Activated naive CD4-positive, alpha-beta T cell treated with anti-CD3 and anti-CD28 coated beads, Interleukin-2, amount 50 U/mL, for 16 hours (primary cell): ENCODE measurements at regions not wholly inside any gene's neighbourhood (a gene's known extent, or its start where the extent isn't known, plus 50 kb on each side); places are given as distances from the start of the nearest gene placed in this dataset.

ENCODE experiments used
- DNase-seq: peaks from one replicate; pipeline ENCODE4 v3.0.0-alpha.2; 2020

DNA sequence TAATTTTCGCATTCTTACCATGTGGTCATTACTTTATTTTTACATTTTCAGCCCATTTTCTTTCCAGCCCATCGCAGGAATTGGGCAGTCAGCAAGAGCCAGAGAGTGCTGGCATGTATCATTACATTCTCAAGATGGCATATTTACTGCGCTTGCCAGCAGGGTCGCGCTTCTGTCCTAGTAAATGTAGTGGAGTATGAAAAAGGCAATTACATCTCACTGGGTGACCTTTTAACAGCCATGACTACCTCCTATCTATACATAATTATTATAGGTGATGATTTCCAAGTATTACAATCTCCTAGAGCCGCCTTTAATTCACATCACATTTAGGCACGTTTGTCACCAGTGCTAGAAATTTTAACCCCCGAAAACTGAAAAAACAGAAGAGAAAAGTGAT lies 433.7 kb upstream of the MGMT start:
- DNase-seq, result no peak

- DNase-seq, result no peak
These were observed 433.2 kb upstream of the MGMT start for GRCh38 chr10:129033790-129034272.

DNA sequence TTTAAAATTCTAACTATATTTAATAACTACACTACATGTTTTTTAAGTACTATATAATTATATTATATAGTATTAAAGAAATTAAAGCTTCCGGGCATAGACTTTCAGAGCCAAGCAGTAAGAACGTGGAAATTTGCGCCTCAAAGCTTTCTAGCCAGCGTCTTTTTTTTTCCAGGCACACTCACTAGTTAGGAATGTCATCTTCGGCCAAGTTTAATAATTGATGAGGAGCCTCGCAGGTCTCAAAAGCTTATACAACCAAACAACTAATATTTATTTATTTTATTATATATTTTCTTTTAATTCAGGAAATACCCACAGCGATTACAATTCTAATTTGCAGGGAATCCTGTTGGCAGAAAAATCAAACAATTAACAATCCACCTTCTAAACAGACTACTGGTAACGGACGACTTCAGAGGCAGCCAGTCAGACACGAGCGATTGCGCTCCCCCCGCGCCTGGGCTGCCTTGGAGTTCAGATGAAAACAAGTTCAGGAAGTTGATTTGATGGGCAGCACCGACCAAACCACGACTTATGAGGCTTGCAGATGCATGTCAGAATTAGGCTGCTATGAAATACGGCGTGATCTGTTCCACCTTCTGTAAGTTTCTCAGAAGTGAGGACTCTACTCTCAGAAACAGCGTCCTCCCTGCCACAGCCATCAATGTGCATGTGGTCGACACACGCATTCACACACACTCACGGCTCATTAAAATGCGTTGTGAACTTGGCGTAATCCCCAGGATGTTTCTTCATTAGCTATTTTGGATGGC lies 431.8 kb upstream of the MGMT start:
- DNase-seq, result peak; percentile 36

DNA sequence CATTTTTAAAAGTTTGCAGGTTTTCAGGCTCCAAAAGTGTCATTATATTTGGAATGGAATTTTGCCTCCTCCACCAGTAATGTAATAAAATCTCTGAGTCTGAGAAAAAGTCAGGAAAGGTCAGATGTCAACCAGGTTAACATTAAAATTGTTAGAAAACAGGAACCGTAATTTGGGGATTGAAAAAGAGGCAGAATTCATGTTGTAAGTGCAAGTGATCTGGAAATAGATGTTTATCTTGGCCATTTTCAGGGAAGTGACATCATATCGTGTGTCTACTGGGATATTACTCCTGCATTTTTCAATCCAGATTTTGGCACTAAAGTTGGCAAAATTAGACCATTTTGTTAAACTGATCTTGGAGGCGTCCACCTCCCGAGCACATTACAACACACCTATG lies 428.5 kb upstream of the MGMT start:
- no peak for DNase-seq

- DNase-seq, result no peak
These were observed 427.4 kb upstream of the MGMT start for GRCh38 chr10:129039406-129040370.

DNA sequence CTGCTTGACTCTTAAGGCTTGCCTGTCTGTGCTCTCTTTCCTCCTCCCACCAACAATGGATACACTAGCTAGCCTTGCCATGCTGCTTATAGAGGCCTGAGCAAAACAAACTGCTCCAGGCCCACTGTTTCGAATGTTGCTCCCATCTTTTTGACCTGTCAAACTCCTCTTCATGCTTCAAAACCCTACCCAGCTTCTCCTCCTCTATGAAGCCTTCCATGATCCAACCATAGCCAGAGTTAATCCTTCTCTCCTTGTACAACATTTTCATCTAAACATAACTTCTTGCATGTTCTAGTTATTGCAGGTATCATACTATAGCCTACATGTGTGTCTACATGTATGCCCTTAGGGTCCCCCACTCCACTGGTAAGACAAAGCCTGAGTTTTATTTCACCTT lies 426.7 kb upstream of the MGMT start:
- DNase-seq, result no peak

DNA sequence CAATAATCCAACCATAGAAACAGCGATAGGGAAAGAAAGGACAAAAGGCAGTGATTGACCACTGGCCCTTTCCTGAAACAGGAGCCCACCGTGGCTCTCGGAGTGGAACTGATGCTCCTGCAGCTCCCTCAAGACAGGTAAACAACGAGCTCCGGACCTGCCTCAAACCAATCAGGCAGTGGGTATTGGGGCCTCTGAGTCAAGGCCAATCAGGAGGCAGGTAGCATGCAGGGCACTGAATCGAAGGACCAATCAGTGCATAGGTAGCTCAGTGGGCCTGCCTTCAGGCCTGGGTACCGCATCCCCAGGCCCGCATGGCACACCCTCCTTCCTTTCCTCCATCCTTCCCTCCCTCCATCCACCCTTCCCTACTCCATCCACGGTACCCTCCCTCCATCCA lies 425.1 kb upstream of the MGMT start:
- DNase-seq, result no peak

GRCh38 chr10:129042776-129043595 lies 424.1 kb upstream of the MGMT start:
- no peak for DNase-seq

- DNase-seq, result no peak
These were observed 423.4 kb upstream of the MGMT start for GRCh38 chr10:129043691-129044090.

DNA sequence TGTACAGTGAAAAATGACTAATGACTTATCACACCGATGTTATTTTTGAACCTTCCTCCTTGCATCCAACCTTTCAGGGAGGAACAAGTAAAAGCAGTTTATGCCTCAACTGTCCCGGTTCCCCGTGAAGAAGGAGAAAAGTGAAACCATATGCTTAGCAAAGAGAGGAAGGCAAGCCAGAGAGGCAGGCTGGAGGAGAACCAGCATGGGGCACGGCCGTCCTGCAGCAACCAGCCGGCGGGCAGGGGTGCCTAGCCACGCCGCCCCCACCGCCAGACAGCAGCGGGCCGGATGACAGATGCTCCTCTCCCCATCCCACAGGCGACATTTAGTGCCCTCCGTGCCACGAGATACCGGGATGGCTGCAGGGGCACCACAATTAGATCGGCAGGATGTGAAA lies 421.4 kb upstream of the MGMT start:
- DNase-seq, result no peak

DNA sequence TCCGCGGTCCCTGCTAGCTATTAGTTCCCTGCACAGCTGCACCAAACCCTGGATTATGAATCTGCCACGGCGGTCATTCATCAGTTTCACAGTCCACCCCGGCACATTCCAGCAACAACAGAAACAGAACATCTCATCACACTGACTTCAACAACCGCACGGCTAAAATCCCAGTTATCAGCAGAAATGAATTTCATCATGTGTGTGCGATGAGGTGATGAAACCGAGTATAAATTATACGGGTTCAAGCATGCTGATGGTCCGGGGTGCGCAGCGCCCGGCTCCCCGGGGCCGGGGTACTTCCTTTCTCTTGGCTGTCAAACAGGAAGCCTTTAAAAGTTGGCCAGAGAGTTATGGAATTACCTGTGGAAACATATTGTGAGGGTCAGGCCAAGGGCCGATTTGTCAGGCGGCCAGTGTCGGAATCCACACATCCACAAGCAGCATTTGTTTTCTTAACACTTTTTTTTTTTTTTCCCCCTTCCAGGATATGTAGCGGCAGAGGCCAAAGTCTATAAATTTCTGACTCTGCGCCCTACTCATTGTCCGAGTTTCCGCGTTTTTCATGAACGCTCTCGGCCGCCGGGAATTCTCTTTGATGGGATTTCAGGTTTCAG lies 420.9 kb upstream of the MGMT start:
- DNase-seq, result no peak

- no peak for DNase-seq
These were observed 420.1 kb upstream of the MGMT start for GRCh38 chr10:129046962-129047361.

- DNase-seq, result no peak
These were observed 419.4 kb upstream of the MGMT start for GRCh38 chr10:129047600-129047999.

DNA sequence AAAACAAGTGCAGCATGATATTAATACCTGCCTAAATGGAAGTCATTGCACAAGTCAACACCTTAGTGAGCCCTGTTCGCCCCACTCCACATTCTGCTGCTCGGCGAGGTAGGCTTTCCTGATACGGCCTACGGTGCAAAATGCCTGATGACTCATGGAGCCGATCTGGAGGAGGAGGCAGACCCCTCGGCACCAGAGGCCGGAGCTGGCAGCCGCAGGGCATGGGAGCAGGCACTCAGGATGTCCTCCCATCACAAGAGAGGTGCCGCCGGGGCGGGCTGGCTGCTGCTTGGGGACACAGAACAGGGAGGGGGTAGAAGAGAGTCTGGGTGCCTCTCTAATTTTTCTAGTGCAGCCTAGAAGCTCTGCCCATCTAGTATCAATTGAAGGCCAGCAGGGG lies 418.5 kb upstream of the MGMT start:
- no peak for DNase-seq

- DNase-seq, result no peak
These were observed 417.5 kb upstream of the MGMT start for GRCh38 chr10:129049501-129049900.

- DNase-seq, result no peak
These were observed 411.8 kb upstream of the MGMT start for GRCh38 chr10:129055225-129055624.

DNA sequence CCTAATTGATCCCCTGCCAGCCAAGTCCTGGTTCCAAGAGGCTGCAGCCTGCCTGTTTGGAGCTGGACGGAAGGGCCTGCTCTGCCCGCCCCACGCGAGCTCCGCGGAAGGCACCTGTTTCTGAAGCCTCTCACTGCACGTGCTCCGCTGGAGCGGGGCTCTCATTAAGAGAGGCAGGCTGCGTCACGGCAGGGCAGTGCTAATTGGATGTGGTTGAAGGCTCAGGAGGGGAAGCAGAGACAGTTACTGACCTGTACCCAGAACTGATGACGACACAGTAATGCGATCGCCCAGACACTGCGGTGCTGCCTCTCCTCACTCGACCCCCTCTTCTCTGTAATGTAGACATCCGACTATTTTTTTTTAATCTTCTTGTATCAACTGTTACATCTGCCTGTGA lies 411.1 kb upstream of the MGMT start:
- no peak for DNase-seq

DNA sequence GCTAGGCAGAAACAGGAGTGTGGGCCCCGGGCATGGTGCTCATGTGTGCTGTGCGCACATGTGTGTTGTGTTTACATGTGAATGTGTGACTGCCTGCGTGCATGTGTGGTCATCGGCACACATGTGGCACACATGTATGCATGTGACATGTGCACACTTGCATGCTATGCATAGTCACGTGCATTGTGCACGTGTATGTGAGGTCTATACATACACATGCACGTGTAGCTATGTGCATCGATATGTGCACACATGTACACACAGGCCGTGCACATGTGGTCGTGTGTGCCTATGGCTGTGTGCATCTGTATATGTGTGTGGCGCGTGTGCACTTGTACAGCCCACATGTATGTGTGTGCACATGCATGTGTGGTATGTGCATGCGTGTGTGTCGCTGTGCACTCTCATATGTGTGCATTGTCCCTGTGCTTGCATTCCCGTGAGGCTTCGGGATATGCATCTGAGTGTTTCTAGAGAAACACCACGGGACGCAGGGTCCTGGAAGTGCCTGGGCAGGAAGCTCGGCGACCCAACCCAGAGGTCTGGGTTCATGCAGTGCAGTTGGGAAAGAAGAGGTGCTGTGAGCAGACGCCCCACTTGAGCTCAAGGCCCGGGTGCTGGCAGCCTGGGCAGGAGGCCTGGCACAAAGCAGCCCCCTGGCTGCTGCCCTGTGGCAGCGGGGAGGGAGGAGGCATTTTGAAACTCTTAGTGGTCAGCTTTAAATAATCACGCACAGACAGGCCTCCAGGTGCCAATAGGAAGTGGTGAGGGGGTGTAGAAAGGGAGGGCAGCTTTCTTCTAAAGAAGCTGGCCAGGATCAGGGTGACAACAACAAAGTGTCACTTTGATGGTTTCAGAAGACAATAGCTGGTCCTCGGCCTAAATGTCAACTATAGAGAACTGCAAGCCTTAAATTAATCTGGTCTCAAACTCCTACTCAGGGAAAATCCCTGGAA lies 410.0 kb upstream of the MGMT start:
- no peak for DNase-seq

DNA sequence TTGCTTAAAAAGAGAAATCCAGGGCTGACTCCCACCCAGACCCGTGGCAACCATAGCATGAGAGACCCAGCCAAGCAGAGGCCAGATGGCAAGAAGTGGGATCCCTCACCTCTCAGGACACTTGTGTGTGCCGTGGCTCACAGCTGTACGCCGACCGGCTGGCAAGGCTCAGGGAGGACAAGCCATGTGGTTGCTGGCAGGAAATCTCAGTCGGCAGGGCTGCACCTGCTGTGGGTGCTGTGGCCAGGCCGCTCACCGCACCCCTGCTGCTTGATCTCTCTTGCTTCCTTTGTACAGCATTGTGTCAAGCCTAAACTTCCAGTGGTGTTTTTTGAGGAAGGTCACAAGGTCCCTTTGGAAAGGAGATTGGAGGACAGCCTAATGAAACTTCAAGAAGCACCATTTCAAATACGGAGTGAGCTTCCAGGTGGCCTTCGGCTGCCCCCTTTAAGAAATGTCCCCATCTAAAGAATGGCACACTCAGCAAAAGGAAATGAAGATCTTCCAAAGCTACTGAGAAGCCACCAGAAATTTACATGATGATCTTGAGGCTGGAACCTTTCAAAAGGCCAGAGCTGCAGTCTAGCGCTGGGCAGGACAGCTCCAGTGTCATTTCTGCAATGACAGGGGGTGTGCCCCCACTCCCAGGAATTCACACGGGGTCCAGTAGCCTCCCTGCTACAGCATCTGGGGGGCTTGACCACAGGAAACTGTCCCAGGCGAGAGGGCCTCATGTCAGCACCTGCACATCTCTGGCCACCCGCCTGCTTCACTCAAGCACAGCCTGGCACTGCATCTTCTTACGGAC lies 409.0 kb upstream of the MGMT start:
- DNase-seq, result no peak

GRCh38 chr10:129058664-129059155 lies 408.3 kb upstream of the MGMT start:
- DNase-seq, result no peak
